ENCODE measurements at regions not wholly inside any gene's neighbourhood (a gene's known extent, or its start where the extent isn't known, plus 50 kb on each side); places are given as distances from the start of the nearest gene placed in this dataset.

DNA sequence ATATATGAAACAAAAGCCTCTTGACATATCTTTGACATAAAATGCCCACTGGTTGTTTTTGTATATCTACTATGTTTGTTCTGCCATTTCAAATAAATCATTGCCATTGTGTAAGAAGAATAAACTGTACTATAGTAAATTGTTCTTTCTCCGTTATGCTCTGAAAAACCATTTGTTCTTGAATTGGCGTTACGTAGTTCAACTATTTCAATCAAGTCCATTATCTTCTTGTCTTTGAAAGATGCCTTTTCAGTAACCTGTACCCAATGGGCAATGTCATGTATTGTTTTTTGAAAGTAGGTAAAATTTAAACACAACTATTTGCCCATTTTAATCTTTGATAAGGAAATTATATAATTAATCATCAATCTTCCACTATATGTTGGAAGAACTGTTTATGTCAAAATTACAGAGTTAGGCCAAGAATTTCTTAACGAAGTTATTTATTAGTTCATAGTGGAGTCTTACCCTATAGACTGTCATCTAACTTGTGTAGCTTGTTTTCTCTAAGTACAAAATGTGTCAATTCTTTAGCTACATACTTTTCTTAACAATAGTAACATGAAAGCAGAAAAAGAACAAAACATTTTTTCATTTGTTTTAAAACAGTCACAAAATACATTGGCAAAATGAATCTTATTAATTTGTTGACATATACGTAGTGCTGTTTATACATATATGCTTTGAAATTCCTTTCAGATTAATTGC is 294.8 kb downstream of the PTPRC start:
- WGBS, 2 donors, result 83 to 92% methylated on average over 5 of the region's 5 CpGs
- no peaks in the 10 kb centered on the region for H3K9me3 ChIP-seq
- intact Hi-C loops (cut with DNase I), result no loop called here

DNA sequence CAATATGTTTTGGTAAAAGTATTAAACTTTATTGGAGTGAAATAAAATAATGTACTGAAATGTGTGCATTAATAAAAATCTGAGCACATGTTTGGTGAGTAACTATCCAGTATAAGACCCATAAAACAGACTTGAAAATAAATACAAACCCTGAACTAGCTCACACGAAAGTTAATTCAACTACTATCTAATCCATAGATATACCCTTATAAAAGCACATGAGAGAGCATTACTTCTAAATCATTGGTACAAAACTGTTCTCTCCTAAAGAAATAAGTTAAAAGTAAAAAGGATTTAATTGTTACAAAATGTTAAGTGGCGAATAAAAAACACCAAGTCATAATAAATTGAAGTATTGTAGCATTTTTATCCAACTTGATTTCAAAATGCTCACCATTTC is 295.6 kb downstream of the PTPRC start:
- Histone ChIP-seq H3K9me3 (no peaks in the 10 kb centered on the region), H3K4me1 (peaks cover 9% of the 10 kb centered on the region in 2 donors), H3K27me3 (no peaks in the 10 kb centered on the region), H3K36me3 (no peaks in the 10 kb centered on the region), H3K4me3 (replicated peaks in 1 of 3) (no peak overlapping the region), H3K27ac (peak overlapping the region in 1 of 3 donors; percentile 74)
- intact Hi-C loops (cut with DNase I), result no loop called here
- TF ChIP-seq POLR2A (IDR thresholded peaks at IDR 0.05), result no peak
- TF ChIP-seq, protein P1, sequence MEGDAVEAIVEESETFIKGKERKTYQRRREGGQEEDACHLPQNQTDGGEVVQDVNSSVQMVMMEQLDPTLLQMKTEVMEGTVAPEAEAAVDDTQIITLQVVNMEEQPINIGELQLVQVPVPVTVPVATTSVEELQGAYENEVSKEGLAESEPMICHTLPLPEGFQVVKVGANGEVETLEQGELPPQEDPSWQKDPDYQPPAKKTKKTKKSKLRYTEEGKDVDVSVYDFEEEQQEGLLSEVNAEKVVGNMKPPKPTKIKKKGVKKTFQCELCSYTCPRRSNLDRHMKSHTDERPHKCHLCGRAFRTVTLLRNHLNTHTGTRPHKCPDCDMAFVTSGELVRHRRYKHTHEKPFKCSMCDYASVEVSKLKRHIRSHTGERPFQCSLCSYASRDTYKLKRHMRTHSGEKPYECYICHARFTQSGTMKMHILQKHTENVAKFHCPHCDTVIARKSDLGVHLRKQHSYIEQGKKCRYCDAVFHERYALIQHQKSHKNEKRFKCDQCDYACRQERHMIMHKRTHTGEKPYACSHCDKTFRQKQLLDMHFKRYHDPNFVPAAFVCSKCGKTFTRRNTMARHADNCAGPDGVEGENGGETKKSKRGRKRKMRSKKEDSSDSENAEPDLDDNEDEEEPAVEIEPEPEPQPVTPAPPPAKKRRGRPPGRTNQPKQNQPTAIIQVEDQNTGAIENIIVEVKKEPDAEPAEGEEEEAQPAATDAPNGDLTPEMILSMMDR (IDR thresholded peaks at IDR 0.05), result no peak
- DNase-seq, result no peak
- WGBS, 2 donors, result 78 to 79% methylated on average over 2 of the region's 2 CpGs

More for the DNA sequence above, 294.8 kb downstream of the PTPRC start:
- Histone ChIP-seq H3K4me3 (replicated peaks in 1 of 3) (no peak overlapping the region), H3K4me1 (peaks cover 9% of the 10 kb centered on the region in 2 donors), H3K36me3 (no peaks in the 10 kb centered on the region), H3K27me3 (no peaks in the 10 kb centered on the region), H3K27ac (no peak overlapping the region)
- DNase-seq, result no peak
- no peak for TF ChIP-seq POLR2A (IDR thresholded peaks at IDR 0.05)
- TF ChIP-seq, protein P1 (IDR thresholded peaks at IDR 0.05), result no peak

DNA sequence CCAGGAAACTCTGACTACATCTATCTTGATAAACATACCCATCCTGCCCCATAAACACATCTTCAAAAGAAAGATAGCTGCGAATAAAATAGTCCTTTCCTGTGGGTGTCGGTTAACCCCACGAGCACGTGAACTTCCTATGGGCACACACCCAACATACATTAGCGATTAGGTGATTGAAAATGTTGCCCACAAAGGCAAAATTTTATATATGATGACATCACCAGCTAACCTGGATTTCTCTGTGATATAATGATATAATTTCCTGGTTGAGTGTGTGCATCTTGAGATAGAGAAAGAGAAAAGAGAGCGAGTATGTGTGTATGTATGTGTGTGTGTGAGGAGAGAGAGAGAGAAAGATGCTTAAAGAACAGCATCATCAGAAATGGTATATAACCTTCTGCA is 296.1 kb downstream of the PTPRC start:
- H3K36me3 ChIP-seq, result no peaks in the 10 kb centered on the region
- no peaks in the 10 kb centered on the region for H3K9me3 ChIP-seq
- intact Hi-C loops (cut with DNase I), result no loop called here
- 17 to 22% methylated on average over 6 of the region's 6 CpGs for WGBS, 2 donors
- H3K4me3 ChIP-seq (replicated peaks in 1 of 3), result peak overlapping the region in 1 of 3 donors; percentile 39
- TF ChIP-seq, protein P1 (IDR thresholded peaks at IDR 0.05), result no peak
- no peak for TF ChIP-seq POLR2A (IDR thresholded peaks at IDR 0.05)
- peaks cover 9% of the 10 kb centered on the region in 2 donors for H3K4me1 ChIP-seq
- H3K27ac ChIP-seq, result peak overlapping the region in 1 of 3 donors; percentile 74
- no peaks in the 10 kb centered on the region for H3K27me3 ChIP-seq
- no peak for DNase-seq

DNA sequence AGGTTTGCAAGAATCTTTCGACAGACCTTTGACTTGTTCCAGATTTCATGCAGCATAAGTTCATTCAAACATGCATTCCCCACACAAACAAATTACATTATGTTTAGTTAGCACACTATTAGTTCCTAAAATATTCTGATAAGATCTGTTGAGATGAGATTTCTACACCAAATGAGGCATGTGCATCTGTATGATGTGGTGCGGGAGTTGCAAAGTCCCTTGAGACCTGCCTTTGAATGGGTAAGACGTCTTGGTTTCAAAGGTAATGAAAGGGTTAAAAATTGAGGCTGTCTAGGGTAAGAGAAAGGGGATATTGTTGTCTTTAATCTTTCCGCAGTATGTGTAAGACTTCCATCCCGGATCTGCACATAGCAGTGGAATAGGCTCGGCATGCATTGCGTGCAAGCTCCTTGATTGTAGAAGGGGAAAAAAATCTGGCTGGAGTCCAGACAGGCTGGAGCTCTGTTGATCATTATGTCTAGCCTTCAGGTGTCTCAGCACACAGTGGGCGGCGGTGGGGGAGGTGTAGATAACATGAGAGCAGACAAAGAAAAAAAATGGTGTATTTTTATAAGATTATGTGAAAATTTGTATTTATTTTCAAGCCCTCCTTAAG is 296.6 kb downstream of the PTPRC start:
- intact Hi-C loops (cut with DNase I), result no loop called here
- 2 to 4% methylated on average over 9 of the region's 9 CpGs for WGBS, 2 donors
- Histone ChIP-seq H3K36me3 (no peaks in the 10 kb centered on the region), H3K4me3 (replicated peaks in 1 of 3) (peak overlapping the region in 1 of 3 donors; percentile 39), H3K4me1 (peaks cover 9% of the 10 kb centered on the region in 2 donors), H3K9me3 (no peaks in the 10 kb centered on the region), H3K27ac (peak overlapping the region in 2 of 3 donors; percentile 63 to 74), H3K27me3 (no peaks in the 10 kb centered on the region)
- DNase-seq, result peak; percentile 55 to 63
- no peak for TF ChIP-seq POLR2A (IDR thresholded peaks at IDR 0.05)
- TF ChIP-seq, protein P1 (IDR thresholded peaks at IDR 0.05), result no peak

All from thyroid gland (tissue), 4 donors.